ENCODE measurements at regions not wholly inside any gene's neighbourhood (a gene's known extent, or its start where the extent isn't known, plus 50 kb on each side); places are given as distances from the start of the nearest gene placed in this dataset.

DNA sequence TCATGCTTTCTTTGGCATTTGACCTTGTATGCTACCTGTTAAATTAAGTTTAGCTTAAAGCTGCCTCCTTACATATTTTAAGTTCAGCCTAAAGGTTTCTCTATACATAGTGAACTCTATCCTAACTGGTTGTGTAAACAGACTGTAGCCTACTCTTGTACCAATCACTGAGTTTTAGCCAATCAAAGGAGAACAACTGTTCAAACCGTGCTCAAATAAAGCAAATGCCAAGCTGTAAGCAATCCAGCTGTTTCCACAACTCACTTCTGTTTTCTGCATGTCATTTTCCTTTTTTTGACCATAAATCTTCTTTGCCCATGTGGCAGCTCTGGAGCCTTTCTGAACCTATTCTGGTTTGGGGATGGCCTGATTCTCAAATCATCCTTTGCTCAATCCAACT lies 1603.8 kb upstream of the ACVR2A start:
- DNase-seq (ENCODE audit: low read depth): no peak
- H3K4me3 ChIP-seq (ENCODE audit: low read length): no peak overlapping the region
- TF ChIP-seq, protein P1, sequence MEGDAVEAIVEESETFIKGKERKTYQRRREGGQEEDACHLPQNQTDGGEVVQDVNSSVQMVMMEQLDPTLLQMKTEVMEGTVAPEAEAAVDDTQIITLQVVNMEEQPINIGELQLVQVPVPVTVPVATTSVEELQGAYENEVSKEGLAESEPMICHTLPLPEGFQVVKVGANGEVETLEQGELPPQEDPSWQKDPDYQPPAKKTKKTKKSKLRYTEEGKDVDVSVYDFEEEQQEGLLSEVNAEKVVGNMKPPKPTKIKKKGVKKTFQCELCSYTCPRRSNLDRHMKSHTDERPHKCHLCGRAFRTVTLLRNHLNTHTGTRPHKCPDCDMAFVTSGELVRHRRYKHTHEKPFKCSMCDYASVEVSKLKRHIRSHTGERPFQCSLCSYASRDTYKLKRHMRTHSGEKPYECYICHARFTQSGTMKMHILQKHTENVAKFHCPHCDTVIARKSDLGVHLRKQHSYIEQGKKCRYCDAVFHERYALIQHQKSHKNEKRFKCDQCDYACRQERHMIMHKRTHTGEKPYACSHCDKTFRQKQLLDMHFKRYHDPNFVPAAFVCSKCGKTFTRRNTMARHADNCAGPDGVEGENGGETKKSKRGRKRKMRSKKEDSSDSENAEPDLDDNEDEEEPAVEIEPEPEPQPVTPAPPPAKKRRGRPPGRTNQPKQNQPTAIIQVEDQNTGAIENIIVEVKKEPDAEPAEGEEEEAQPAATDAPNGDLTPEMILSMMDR (conservative IDR thresholded peaks at IDR 0.05; ENCODE audit: low read depth, low read length): no peak

DNA sequence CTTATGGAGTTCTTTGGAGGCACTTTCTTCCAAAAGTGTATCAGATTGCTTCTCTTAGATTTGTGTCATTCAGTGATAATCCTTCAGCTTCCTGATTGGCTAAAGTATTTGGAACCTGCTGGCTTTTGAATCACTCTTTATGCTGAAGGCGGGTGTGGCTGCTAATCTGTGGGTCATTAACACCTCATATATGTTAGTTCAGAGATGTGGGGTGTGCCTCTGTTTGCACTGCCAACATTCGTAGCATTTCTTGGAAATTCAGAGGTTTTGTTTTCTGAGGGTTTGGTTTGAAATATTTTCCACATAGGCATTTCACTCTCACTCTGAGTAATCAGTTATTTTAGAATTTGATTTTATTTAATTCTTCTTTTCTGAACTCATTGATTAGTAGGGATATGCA lies 1604.4 kb upstream of the ACVR2A start:
- DNase-seq (ENCODE audit: low read depth): no peak
- no peak overlapping the region for H3K4me3 ChIP-seq (ENCODE audit: low read length)
- TF ChIP-seq, protein P1 (conservative IDR thresholded peaks at IDR 0.05; ENCODE audit: low read depth, low read length): no peak

DNA sequence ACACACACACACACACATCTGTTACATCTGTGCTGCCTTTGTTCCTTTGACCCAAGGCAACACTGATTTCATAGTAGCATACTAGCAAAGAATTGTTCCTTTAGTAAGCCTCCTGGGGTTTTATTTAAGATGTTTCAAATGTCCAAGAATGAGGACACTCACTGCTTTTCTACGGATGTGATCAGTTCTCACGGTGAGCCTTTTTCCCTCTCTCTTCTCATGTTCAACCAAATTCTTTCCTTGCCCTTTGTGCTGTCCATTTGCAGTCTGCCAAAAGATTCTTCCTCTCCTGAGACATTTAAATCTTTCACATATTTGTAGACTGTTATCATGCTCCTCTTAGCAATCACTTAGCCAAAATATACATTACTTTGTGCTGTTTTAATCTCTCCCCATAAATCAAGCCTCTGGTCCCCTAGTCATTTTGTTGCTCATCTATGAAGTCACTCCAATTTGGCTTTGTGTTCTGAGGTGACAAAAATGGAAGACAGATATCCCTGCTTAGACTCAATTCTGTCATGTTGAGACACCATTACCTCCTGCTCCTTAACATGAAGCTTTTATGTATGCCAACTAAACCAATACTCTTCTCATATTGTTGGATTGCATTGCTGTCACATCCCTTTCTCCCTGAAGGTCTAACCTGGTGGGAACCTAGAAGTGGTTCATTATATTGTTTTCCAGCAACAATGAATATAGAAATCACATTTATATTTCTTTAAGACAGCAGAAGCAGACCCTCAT lies 1605.3 kb upstream of the ACVR2A start:
- TF ChIP-seq, protein P1 (conservative IDR thresholded peaks at IDR 0.05; ENCODE audit: low read depth, low read length): no peak
- DNase-seq (ENCODE audit: low read depth): no peak
- H3K4me3 ChIP-seq (ENCODE audit: low read length): no peak overlapping the region

DNA sequence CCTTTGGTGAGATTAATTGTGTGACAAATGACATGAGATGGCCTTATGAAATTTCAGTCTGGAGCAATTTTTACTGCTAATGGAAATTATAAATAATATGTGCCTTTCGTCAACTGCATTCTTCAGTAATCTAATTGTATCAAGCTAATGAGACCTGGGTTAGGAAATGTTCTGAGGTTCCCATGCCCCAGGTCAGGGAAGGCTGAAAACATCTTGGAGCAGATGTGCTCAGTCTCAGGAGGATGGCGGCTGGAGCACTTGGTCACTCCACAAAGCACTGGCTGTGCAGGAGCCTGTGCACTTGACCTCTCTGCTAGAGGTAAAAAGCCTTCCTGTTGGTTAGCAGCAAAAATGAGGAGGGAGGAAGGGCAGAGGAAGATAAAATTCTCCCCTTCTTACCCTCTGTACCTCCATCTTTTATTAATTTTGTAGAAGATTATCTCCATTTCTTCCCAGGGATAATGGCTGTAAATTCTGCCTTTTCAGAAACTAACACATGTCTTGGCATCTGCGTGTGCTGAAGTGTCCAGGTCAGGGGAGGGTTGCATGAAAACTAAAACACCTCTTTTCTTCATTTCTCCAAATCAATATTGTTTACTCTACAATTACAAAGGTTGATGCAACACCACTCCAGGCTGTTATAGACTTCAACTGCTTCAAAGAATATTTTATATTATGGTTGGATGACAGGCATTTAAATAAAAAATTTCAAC lies 1606.4 kb upstream of the ACVR2A start:
- TF ChIP-seq, protein P1 (conservative IDR thresholded peaks at IDR 0.05; ENCODE audit: low read depth, low read length): no peak
- DNase-seq (ENCODE audit: low read depth): no peak

DNA sequence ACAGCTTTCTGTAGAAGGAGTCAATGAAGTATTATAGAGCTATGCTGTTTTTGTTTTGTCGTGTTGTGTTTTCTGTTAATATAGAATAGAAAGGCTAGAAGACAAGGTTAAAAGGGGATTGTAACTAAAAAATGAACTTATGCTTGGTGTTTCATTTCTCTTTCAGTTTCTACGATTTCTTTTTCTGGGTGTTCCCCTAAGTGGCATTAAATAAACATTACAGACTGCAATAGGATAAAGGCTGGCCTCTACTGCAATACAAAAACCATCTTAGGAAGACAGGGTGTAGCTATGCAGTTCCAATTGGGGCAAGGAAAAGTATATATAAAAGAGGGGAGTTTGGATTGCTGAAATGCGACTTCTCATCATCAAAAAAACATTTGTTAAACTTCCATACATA lies 1609.7 kb upstream of the ACVR2A start:
- TF ChIP-seq, protein P1 (conservative IDR thresholded peaks at IDR 0.05; ENCODE audit: low read depth, low read length): no peak
- DNase-seq (ENCODE audit: low read depth): no peak
- H3K4me3 ChIP-seq (ENCODE audit: low read length): no peak overlapping the region

More for the DNA sequence above, 1606.4 kb upstream of the ACVR2A start:
- no peak overlapping the region for H3K4me3 ChIP-seq (ENCODE audit: low read length)

DNA sequence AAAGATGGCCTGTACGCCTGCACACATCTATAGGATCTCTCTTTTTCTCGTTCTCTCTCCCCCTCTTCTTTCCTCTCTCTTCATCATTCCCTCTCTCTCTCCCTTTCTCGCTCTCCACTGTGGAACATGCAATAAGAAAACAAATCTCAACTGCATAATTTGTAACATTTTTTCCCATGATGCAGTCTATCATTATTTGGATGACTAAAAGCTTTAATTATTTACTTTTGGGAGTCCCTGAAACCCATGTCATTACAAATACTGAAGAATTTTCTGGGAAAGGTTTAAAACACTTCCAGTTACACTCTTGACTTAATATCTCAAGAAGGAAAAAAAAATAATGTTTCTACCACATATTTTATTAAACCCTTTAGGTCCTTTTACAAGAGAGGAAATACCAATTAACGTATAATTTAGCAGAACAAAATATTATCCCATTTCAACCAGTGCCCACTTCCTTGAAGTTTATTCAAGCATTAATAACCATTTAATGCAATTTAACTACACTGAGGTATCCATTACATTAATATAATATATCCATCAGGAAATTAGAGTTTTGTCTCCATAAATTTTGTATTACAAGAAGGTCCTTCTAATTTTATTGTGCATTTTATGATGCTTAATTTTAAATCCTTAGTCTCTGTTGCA lies 1615.2 kb upstream of the ACVR2A start:
- DNase-seq (ENCODE audit: low read depth): no peak
- H3K4me3 ChIP-seq (ENCODE audit: low read length): no peak overlapping the region
- TF ChIP-seq, protein P1 (conservative IDR thresholded peaks at IDR 0.05; ENCODE audit: low read depth, low read length): no peak
